ENCODE measurements at regions not wholly inside any gene's neighbourhood (a gene's known extent, or its start where the extent isn't known, plus 50 kb on each side); places are given as distances from the start of the nearest gene placed in this dataset.

- DNase-seq = no peak
Observed at GRCh38 chr6:120055071-120055470, 705.5 kb upstream of the MAN1A1 start.

GRCh38 chr6:120039664-120040063 lies 690.1 kb upstream of the MAN1A1 start:
- no peak for DNase-seq

- DNase-seq = no peak
Observed at GRCh38 chr6:120031837-120032236, 682.3 kb upstream of the MAN1A1 start.

GRCh38 chr6:120026791-120027190 lies 677.2 kb upstream of the MAN1A1 start:
- no peak for DNase-seq

- DNase-seq = no peak
Observed at GRCh38 chr6:120010075-120010474, 660.5 kb upstream of the MAN1A1 start.

GRCh38 chr6:120005292-120005976 lies 655.9 kb upstream of the MAN1A1 start:
- no peak for DNase-seq

GRCh38 chr6:119986934-119987549 lies 637.5 kb upstream of the MAN1A1 start:
- DNase-seq = no peak

GRCh38 chr6:119985952-119986736 lies 636.6 kb upstream of the MAN1A1 start:
- peak; percentile 2 for DNase-seq

GRCh38 chr6:119980802-119981201 lies 631.2 kb upstream of the MAN1A1 start:
- no peak for DNase-seq

GRCh38 chr6:119979862-119980261 lies 630.3 kb upstream of the MAN1A1 start:
- no peak for DNase-seq

- DNase-seq = peak; percentile 15
Observed at GRCh38 chr6:119978274-119978889, 628.8 kb upstream of the MAN1A1 start.

- DNase-seq = no peak
Observed at GRCh38 chr6:119974430-119975159, 625.0 kb upstream of the MAN1A1 start.

- no peak for DNase-seq
Observed at GRCh38 chr6:119966484-119966883, 616.9 kb upstream of the MAN1A1 start.

GRCh38 chr6:119965900-119966299 lies 616.3 kb upstream of the MAN1A1 start:
- DNase-seq = no peak

- no peak for DNase-seq
Observed at GRCh38 chr6:119965008-119965407, 615.4 kb upstream of the MAN1A1 start.

GRCh38 chr6:119962505-119962904 lies 612.9 kb upstream of the MAN1A1 start:
- DNase-seq = no peak

GRCh38 chr6:119961450-119961849 lies 611.9 kb upstream of the MAN1A1 start:
- peak; percentile 3 for DNase-seq

- DNase-seq = no peak
Observed at GRCh38 chr6:119960456-119960855, 610.9 kb upstream of the MAN1A1 start.

GRCh38 chr6:119960036-119960435 lies 610.5 kb upstream of the MAN1A1 start:
- DNase-seq = no peak

GRCh38 chr6:119957195-119957594 lies 607.6 kb upstream of the MAN1A1 start:
- peak; percentile 2 for DNase-seq

GRCh38 chr6:119952696-119953095 lies 603.1 kb upstream of the MAN1A1 start:
- no peak for DNase-seq

GRCh38 chr6:119950681-119951080 lies 601.1 kb upstream of the MAN1A1 start:
- no peak for DNase-seq

Data from fibroblast of skin of back (primary cell).